ENCODE measurements at regions not wholly inside any gene's neighbourhood (a gene's known extent, or its start where the extent isn't known, plus 50 kb on each side); places are given as distances from the start of the nearest gene placed in this dataset.

DNA sequence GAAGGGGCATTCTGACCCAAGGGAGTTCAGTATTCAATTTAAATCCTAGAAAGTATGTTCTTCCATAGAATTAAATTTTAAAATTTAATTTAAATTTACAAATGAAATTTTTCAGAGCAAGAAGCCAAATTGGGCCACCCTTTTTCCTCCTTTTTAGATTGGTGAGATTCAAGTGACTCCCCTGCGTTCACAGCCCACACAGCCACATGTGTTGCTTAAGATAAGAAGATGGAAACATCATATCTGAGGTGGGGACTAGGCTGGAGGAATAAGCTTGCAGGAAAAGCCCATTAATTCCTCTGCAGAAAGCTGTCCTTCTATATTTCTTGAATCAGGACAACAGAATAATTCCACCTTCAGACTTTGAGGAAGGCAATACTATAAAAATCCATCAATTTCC lies 392.7 kb upstream of the ZNF507 start:
- TF ChIP-seq, protein P1, sequence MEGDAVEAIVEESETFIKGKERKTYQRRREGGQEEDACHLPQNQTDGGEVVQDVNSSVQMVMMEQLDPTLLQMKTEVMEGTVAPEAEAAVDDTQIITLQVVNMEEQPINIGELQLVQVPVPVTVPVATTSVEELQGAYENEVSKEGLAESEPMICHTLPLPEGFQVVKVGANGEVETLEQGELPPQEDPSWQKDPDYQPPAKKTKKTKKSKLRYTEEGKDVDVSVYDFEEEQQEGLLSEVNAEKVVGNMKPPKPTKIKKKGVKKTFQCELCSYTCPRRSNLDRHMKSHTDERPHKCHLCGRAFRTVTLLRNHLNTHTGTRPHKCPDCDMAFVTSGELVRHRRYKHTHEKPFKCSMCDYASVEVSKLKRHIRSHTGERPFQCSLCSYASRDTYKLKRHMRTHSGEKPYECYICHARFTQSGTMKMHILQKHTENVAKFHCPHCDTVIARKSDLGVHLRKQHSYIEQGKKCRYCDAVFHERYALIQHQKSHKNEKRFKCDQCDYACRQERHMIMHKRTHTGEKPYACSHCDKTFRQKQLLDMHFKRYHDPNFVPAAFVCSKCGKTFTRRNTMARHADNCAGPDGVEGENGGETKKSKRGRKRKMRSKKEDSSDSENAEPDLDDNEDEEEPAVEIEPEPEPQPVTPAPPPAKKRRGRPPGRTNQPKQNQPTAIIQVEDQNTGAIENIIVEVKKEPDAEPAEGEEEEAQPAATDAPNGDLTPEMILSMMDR (IDR thresholded peaks at IDR 0.05; ENCODE audit: low read length) = no peak
- TF ChIP-seq EZH2 (optimal IDR thresholded peaks at IDR 0.05; ENCODE audit: low read depth, low read length) = no peak

Data from MM.1S (cell line).